AG10803 (cell line): ENCODE measurements at regions not wholly inside any gene's neighbourhood (a gene's known extent, or its start where the extent isn't known, plus 50 kb on each side); places are given as distances from the start of the nearest gene placed in this dataset.
A peak's percentile ranks its signal among the peaks of the same experiment; 100 is the strongest.

Source experiments
- DNase-seq: peaks from one replicate; pipeline ENCODE4 v3.0.0; 2010; ENCODE audit warnings: low read depth
- H3K4me3 ChIP-seq: 2 replicates; pipeline ENCODE4 v1.5.1; 2011; ENCODE audit warnings: mild to moderate bottlenecking, low read length, control low read depth
- TF ChIP-seq, protein P1 (sequence below): conservative IDR thresholded peaks from 2 replicates; pipeline ENCODE4 v1.5.1; 2011; ENCODE audit warnings: mild to moderate bottlenecking, low read length, control low read depth, inconsistent platforms

- H3K4me3 ChIP-seq: 0 out of 2 replicates have a peak overlapping the region, but pooled peaks have one; percentile 5
- TF ChIP-seq, protein P1, sequence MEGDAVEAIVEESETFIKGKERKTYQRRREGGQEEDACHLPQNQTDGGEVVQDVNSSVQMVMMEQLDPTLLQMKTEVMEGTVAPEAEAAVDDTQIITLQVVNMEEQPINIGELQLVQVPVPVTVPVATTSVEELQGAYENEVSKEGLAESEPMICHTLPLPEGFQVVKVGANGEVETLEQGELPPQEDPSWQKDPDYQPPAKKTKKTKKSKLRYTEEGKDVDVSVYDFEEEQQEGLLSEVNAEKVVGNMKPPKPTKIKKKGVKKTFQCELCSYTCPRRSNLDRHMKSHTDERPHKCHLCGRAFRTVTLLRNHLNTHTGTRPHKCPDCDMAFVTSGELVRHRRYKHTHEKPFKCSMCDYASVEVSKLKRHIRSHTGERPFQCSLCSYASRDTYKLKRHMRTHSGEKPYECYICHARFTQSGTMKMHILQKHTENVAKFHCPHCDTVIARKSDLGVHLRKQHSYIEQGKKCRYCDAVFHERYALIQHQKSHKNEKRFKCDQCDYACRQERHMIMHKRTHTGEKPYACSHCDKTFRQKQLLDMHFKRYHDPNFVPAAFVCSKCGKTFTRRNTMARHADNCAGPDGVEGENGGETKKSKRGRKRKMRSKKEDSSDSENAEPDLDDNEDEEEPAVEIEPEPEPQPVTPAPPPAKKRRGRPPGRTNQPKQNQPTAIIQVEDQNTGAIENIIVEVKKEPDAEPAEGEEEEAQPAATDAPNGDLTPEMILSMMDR: no peak
- DNase-seq: peak; percentile 71
These were observed 179.8 kb downstream of the SPCS3 start for GRCh38 chr4:176499518-176499917.

DNA sequence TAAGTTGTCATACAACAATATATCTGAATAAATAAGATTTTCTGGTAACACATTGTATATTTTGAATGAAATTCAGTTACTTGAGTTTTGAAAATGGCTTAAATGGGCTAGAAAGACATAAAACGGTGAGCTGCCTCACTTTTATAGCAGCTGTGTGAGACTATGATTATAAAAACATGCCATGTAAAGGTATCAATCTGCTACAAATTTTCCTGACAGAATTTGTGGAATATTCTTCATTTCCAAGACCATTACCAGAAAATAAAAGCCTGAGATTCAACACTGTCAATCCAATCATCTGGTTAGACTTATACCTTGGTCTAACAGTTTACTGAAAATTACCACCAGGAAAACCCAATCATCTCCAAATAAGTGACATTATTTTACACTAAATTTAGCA is 181.1 kb downstream of the SPCS3 start:
- no peak for DNase-seq
- no peak overlapping the region for H3K4me3 ChIP-seq
- TF ChIP-seq, protein P1: no peak

GRCh38 chr4:176504118-176504517 is 184.4 kb downstream of the SPCS3 start:
- TF ChIP-seq, protein P1: no peak
- H3K4me3 ChIP-seq: no peak overlapping the region
- no peak for DNase-seq

DNA sequence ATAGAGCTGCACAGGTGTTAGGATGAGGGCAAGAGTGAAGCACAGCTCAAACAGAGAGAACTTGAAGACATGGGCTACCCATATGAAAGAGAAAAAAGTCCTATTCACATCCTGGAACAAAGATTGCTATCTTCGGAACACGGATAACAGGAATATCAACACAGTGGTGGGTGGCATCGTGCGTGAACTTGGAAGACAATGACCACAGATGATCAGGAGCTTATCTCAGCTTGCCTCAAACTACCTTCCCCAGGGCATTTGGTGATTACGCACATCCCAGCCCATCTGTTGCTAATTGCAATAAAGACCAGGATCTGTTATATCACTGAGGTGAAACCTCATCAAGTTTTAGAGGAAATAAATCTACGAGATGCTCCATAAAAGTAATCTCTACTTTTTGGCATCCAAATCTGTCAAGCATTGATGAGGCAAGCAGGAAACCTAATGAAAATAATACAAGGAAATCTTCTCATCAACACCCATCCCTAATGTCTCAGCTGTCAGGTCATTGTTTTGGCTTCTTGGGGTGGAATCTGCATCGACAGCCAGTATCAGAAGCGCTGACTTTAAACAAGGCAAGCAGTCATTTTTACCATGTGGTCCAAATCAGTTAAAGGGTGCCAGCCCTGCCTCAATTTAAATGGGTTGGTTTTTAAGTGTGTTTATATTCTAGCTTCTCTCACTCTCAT is 188.2 kb downstream of the SPCS3 start:
- DNase-seq: no peak
- TF ChIP-seq, protein P1: no peak
- H3K4me3 ChIP-seq: no peak overlapping the region

DNA sequence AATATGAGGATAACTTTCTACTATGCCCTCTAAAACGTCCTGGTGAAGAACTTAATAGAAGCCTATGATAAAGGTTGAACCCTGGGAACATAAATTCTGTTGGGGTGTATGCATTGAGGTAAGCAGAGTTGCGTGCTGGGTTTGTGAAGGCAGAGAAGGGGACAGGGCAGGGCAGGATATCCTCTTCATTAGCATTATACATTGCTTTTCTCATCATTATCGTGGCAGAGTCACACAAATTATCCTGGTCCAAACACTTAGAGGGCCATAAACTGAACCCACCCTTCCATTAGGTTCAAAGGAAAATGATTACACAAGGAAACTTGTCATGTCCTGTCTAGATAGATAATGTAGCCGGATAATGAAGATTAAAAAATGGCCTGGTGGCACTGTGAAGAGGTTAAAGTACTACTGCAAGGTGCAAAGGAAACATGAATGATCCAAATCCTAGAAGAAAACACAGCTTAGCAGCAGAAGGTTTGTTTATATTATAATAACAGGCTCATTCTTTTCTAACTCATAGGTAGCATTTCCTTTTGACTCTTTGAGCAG is 189.1 kb downstream of the SPCS3 start:
- TF ChIP-seq, protein P1: no peak
- H3K4me3 ChIP-seq: no peak overlapping the region
- DNase-seq: no peak

- TF ChIP-seq, protein P1: no peak
- H3K4me3 ChIP-seq: no peak overlapping the region
- no peak for DNase-seq
These were observed 205.8 kb downstream of the SPCS3 start for GRCh38 chr4:176525576-176525975.

DNA sequence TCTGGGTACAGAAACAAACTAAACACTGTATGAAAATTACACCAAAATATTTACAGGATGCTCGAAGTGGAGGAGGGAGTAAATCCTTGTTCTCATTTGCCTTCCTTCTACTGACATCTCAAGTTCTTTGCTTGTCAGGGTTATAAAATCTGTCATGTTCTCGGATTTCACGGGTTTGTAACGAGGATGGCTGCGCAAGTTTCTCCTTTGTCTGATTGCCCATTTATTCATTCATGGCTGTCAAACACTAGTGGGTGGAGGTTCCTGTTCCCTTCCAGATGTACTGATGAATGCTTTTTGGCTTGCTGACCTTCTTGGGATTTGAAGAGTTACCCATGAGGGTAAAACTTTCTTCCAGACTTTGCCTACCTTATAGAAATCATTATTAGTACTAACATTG is 206.9 kb downstream of the SPCS3 start:
- TF ChIP-seq, protein P1: no peak

More for the DNA sequence above, 206.9 kb downstream of the SPCS3 start:
- DNase-seq: no peak
- no peak overlapping the region for H3K4me3 ChIP-seq
